CD4-positive, alpha-beta T cell (primary cell): ENCODE measurements at regions not wholly inside any gene's neighbourhood (a gene's known extent, or its start where the extent isn't known, plus 50 kb on each side); places are given as distances from the start of the nearest gene placed in this dataset.

Experiments used
- ATAC-seq: fragments of 200-7000 bp; cut with Tn5 transposase; one replicate; pipeline ENCODE4 v1.10.0; 2022; ENCODE audit warnings: mild to moderate bottlenecking; ENCODE audit not compliant: poor library complexity
- CTCF ChIA-PET: fragments of 350-600 bp; sonication (Branson Sonifier 250); formaldehyde crosslinking; loops from one replicate; lab custom pipeline; 2021; ENCODE audit warnings: antibody characterized with exemption, inconsistent platforms; lab: Charles Lee
- POLR2A ChIA-PET: fragments of 350-600 bp; sonication (Branson Sonifier 250); formaldehyde crosslinking; loops from one replicate; lab custom pipeline; 2021; ENCODE audit warnings: antibody characterized with exemption, inconsistent platforms; lab: Charles Lee
- DNase-seq, 14 experiments: peaks; one replicate each; pipeline ENCODE4 v3.0.0-alpha.2; 2013 to 2020; ENCODE audit warnings: mixed read lengths in 2 of 14
- H3K27ac ChIP-seq, 2 donors: one replicate each; pipeline versions ENCODE4 v1.5.1 to v1.7.0; 2013; ENCODE audit warnings: low read length in 2 of 2, low read depth in 1 of 2, mild to moderate bottlenecking in 1 of 2
- H3K27me3 ChIP-seq, 2 experiments: 1 replicate in 1 of 2; 2 replicates in 1 of 2; pipeline versions ENCODE4 v1.6.1 to v1.7.0; 2013; ENCODE audit warnings: low read length in 2 of 2, control low read depth in 1 of 2, mild to moderate bottlenecking in 1 of 2, moderate library complexity in 1 of 2; ENCODE audit not compliant: insufficient read depth in 2 of 2, control insufficient read depth in 1 of 2
- H3K36me3 ChIP-seq: one replicate; pipeline ENCODE4 v1.6.1; 2013; ENCODE audit warnings: low read length, control low read depth; ENCODE audit not compliant: insufficient read depth
- H3K4me1 ChIP-seq: one replicate; pipeline ENCODE4 v1.6.1; 2013; ENCODE audit warnings: low read length, control low read depth; ENCODE audit not compliant: insufficient read depth
- H3K4me3 ChIP-seq: one replicate; pipeline ENCODE4 v1.5.1; 2013; ENCODE audit warnings: mild to moderate bottlenecking, low read length, moderate library complexity
- H3K9me3 ChIP-seq, 2 experiments: 1 replicate in 1 of 2; 2 replicates in 1 of 2; pipeline versions ENCODE4 v1.6.1 to v1.7.0; 2013; ENCODE audit warnings: low read length in 2 of 2, mild to moderate bottlenecking in 2 of 2, control low read depth in 1 of 2, moderate library complexity in 1 of 2; ENCODE audit not compliant: control insufficient read depth in 1 of 2, insufficient read depth in 1 of 2
- H3K27ac Mint-ChIP-seq: one replicate; pipeline ENCODE4 v1.8.0; 2020; ENCODE audit warnings: mixed read lengths
- H3K27me3 Mint-ChIP-seq: one replicate; pipeline ENCODE4 v1.8.0; 2021; ENCODE audit warnings: mixed read lengths
- H3K36me3 Mint-ChIP-seq: one replicate; pipeline ENCODE4 v1.8.0; 2021; ENCODE audit warnings: low read depth, mixed read lengths
- H3K4me1 Mint-ChIP-seq: one replicate; pipeline ENCODE4 v1.8.0; 2021; ENCODE audit warnings: low read depth, mixed read lengths
- H3K4me3 Mint-ChIP-seq: one replicate; pipeline ENCODE4 v1.8.0; 2020; ENCODE audit warnings: mild to moderate bottlenecking, mixed read lengths
- H3K9me3 Mint-ChIP-seq: one replicate; pipeline ENCODE4 v1.8.0; 2020; ENCODE audit warnings: mixed read lengths
- intact Hi-C, 2 experiments: fragments of 100-400 bp; cut with DNase I in 1 of 2; cut with micrococcal nuclease in 1 of 2; formaldehyde crosslinking; loops; one replicate each; pipeline versions ENCODE4 v1.15.1 to v1.9.0; 2023 to 2025; cut with DNase I, micrococcal nuclease
- TF ChIP-seq, protein P1 (sequence below): fragments of 200-600 bp; IDR thresholded peaks from one replicate; pipeline ENCODE4 v1.8.0; 2022; ENCODE audit warnings: antibody characterized with exemption, mild to moderate bottlenecking

DNA sequence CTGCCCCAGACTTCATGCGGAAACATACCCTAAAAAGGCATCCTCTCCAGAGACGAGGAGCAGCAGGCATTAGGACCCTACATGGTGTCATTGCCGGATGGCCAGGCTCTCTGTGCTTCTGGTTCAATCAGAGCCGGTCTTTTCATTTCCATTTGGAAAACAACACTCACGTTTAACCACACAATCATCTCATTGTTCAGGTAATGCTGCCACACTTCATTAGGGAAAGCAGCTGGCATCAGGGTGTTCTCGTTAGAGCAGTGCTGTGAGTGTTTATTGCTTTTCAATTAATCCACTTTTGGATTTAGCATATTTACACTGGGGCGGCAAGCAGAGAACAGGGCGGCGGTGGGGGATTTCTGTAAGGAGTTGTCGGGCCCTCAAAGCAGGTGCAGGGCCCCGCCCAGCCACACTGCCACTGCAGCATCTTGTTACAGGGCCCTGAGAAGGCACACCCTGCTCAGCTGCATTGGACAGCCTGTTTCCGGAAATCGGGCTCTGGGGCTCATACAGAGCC lies 338.6 kb downstream of the SHANK2 start:
- TF ChIP-seq, protein P1, sequence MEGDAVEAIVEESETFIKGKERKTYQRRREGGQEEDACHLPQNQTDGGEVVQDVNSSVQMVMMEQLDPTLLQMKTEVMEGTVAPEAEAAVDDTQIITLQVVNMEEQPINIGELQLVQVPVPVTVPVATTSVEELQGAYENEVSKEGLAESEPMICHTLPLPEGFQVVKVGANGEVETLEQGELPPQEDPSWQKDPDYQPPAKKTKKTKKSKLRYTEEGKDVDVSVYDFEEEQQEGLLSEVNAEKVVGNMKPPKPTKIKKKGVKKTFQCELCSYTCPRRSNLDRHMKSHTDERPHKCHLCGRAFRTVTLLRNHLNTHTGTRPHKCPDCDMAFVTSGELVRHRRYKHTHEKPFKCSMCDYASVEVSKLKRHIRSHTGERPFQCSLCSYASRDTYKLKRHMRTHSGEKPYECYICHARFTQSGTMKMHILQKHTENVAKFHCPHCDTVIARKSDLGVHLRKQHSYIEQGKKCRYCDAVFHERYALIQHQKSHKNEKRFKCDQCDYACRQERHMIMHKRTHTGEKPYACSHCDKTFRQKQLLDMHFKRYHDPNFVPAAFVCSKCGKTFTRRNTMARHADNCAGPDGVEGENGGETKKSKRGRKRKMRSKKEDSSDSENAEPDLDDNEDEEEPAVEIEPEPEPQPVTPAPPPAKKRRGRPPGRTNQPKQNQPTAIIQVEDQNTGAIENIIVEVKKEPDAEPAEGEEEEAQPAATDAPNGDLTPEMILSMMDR: no peak
- H3K27ac ChIP-seq: no peak overlapping the region
- H3K27ac Mint-ChIP-seq: no peak overlapping the region
- ATAC-seq: no peak
- no peak overlapping the region for H3K4me3 Mint-ChIP-seq
- H3K4me3 ChIP-seq: no peak overlapping the region
- H3K4me1 Mint-ChIP-seq: no peaks in the 10 kb centered on the region
- peaks cover 4% of the 10 kb centered on the region for H3K9me3 Mint-ChIP-seq
- no peaks in the 10 kb centered on the region for H3K36me3 ChIP-seq
- intact Hi-C loops: no loop called here
- H3K27me3 Mint-ChIP-seq: peaks cover 26% of the 10 kb centered on the region
- no peak for DNase-seq
- ChIA-PET CTCF (no interaction called here), POLR2A (no interaction called here)
- H3K4me1 ChIP-seq: no peaks in the 10 kb centered on the region
- peaks cover 4 to 5% of the 10 kb centered on the region in 2 experiments for H3K27me3 ChIP-seq
- H3K36me3 Mint-ChIP-seq: no peaks in the 10 kb centered on the region
- H3K9me3 ChIP-seq: peaks cover 0 to 9% of the 10 kb centered on the region in 2 experiments

DNA sequence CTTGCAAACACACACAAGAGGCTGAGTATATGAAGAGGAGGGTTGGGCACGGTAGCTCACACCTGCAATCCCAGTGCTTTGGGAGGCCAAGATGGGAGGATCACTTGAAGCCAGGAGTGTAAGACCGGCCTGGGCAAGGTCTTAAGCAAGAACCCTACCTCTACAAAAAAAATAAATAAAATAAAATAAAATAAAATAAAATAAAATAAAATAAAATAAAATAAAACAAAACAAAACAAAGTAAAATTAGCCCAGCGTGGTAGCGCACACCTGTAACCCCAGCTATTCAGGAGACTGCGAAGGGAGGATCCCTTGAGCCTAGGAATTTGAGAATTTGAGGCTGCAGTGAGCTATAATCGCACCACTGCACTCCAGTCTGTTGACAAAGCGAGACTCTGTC lies 337.9 kb downstream of the SHANK2 start:
- H3K27me3 ChIP-seq: peaks cover 4 to 5% of the 10 kb centered on the region in 2 experiments
- no peak overlapping the region for H3K27ac ChIP-seq
- ChIA-PET POLR2A (no interaction called here), CTCF (interaction anchor here (0.6 kb wide), 1 partner anchor 224 kb away, joined by 3 read pairs; no protein-coding TSS in a partner anchor)
- Mint-ChIP-seq H3K9me3 (peaks cover 4% of the 10 kb centered on the region), H3K4me1 (no peaks in the 10 kb centered on the region), H3K27me3 (peaks cover 23% of the 10 kb centered on the region), H3K36me3 (no peaks in the 10 kb centered on the region), H3K27ac (no peak overlapping the region), H3K4me3 (no peak overlapping the region)
- no peak overlapping the region for H3K4me3 ChIP-seq
- TF ChIP-seq, protein P1: no peak
- peaks cover 0 to 9% of the 10 kb centered on the region in 2 experiments for H3K9me3 ChIP-seq
- intact Hi-C loops: no loop called here
- H3K36me3 ChIP-seq: no peaks in the 10 kb centered on the region
- H3K4me1 ChIP-seq: no peaks in the 10 kb centered on the region
- ATAC-seq (no peak), DNase-seq (no peak)

DNA sequence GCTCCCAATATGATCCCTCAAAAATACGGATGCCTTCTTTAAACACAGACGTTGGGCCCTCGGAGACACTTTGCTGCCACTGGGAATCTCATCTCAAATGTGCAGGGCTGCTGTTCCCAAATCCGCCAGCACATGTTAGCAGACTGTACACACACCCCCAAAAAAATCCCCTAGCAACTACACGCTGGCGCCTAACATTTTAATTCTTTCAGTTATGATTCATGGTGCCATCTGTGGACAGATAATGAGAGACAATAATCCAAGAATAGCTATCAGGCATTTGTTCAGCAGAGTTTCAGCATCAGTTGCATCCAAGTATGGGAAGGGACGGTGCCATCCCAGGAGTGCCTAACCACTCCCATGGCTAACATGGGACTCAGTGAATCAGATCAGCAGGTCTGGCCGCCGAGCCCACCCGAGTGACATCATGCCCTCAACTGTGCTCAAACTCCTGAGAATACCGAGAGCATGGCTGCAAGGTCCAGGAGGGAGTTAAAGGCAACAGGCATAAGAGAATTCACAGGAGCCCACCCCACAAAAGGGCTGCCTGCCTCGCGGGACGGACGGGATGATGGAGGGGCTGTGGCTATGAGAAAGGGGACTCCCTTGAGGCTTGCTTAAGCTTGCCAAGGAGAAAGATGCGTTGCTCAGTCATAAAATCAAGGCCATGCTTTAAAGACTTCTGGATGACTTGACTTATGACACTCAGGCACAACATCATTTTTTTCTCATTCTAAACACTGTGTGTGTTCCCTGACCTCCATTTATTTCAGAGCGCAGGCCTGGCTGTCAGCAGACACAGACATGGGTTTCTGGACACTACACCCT lies 337.0 kb downstream of the SHANK2 start:
- Histone ChIP-seq H3K36me3 (no peaks in the 10 kb centered on the region), H3K4me1 (no peaks in the 10 kb centered on the region), H3K9me3 (peaks cover 0 to 9% of the 10 kb centered on the region in 2 experiments), H3K4me3 (no peak overlapping the region), H3K27me3 (peaks cover 0 to 5% of the 10 kb centered on the region in 2 experiments), H3K27ac (no peak overlapping the region)
- CTCF ChIA-PET: no interaction called here
- Mint-ChIP-seq H3K4me3 (no peak overlapping the region), H3K27me3 (peaks cover 16% of the 10 kb centered on the region), H3K9me3 (peaks cover 6% of the 10 kb centered on the region), H3K27ac (no peak overlapping the region), H3K36me3 (no peaks in the 10 kb centered on the region), H3K4me1 (no peaks in the 10 kb centered on the region)
- POLR2A ChIA-PET: no interaction called here
- ATAC-seq: no peak
- TF ChIP-seq, protein P1: no peak
- no peak for DNase-seq
- intact Hi-C loops: no loop called here
